B cell (primary cell): ENCODE measurements at regions not wholly inside any gene's neighbourhood (a gene's known extent, or its start where the extent isn't known, plus 50 kb on each side); places are given as distances from the start of the nearest gene placed in this dataset.

Experiments
- ATAC-seq: fragments of 200-7000 bp; cut with Tn5 transposase; one replicate; pipeline ENCODE4 v1.10.0; 2021; ENCODE audit warnings: low read depth, mild to moderate bottlenecking, moderate number of reproducible peaks, moderate library complexity
- CTCF ChIA-PET: fragments of 350-600 bp; sonication (Branson Sonifier 250); formaldehyde crosslinking; loops from one replicate; lab custom pipeline; 2021; ENCODE audit warnings: antibody characterized with exemption, inconsistent platforms; lab: Charles Lee
- POLR2A ChIA-PET: fragments of 350-600 bp; sonication (Branson Sonifier 250); formaldehyde crosslinking; loops from one replicate; lab custom pipeline; 2021; ENCODE audit warnings: antibody characterized with exemption; lab: Charles Lee
- DNase-seq: peaks from one replicate; pipeline ENCODE4 v3.0.0; 2013
- H2AFZ ChIP-seq: 2 replicates; pipeline ENCODE4 v1.6.1; 2012; ENCODE audit warnings: mild to moderate bottlenecking, low read depth, low read length; ENCODE audit not compliant: insufficient read depth, poor library complexity, severe bottlenecking
- H3K27ac ChIP-seq, 2 donors: 1 replicate in 1 of 2; 2 replicates in 1 of 2; pipeline ENCODE4 v1.5.1; 2012 to 2013; ENCODE audit warnings: low read length in 2 of 2, mild to moderate bottlenecking in 2 of 2, moderate library complexity in 1 of 2
- H3K27me3 ChIP-seq, 4 experiments: fragments of 200-600 bp in 1 of 4; sonication (generic) in 1 of 4; replicated peaks in 1 of 4; 1 replicate in 2 of 4; 2 replicates in 2 of 4; pipeline versions ENCODE4 v1.6.1 to v1.7.0; 2013 to 2016; ENCODE audit warnings: low read length in 3 of 4, mild to moderate bottlenecking in 2 of 4, mixed read lengths in 1 of 4, moderate library complexity in 1 of 4; ENCODE audit not compliant: insufficient read depth in 4 of 4, control insufficient read depth in 3 of 4; ENCODE audit errors: control extremely low read depth in 1 of 4
- H3K36me3 ChIP-seq, 2 experiments: replicated peaks in 1 of 2; 1 replicate in 1 of 2; 2 replicates in 1 of 2; pipeline versions ENCODE4 v1.6.1 to v1.7.1; 2013; ENCODE audit warnings: low read length in 1 of 2; ENCODE audit not compliant: insufficient read depth in 2 of 2, control insufficient read depth in 1 of 2; ENCODE audit errors: control extremely low read depth in 1 of 2, extremely low read depth in 1 of 2
- H3K4me1 ChIP-seq, 2 donors: fragments of 200-600 bp in 1 of 2; sonication (generic) in 1 of 2; 1 replicate in 1 of 2; 2 replicates in 1 of 2; pipeline versions ENCODE4 v1.5.1 to v1.6.1; 2013 to 2017; ENCODE audit warnings: low read length in 2 of 2; ENCODE audit not compliant: control insufficient read depth in 2 of 2, insufficient read depth in 2 of 2
- H3K4me2 ChIP-seq: replicated peaks from 2 replicates; pipeline ENCODE3; 2012; ENCODE audit warnings: mild to moderate bottlenecking, low read depth, low read length; ENCODE audit not compliant: poor library complexity, severe bottlenecking
- H3K4me3 ChIP-seq, 5 experiments: fragments of 200-600 bp in 1 of 5; sonication (generic) in 1 of 5; 1 replicate in 3 of 5; 2 replicates in 2 of 5; pipeline versions ENCODE4 v1.5.1 to v1.7.0; 2011 to 2016; ENCODE audit warnings: low read length in 4 of 5, mild to moderate bottlenecking in 4 of 5, low read depth in 2 of 5, control low read depth in 1 of 5, moderate library complexity in 1 of 5; ENCODE audit not compliant: insufficient read depth in 1 of 5; ENCODE audit errors: control extremely low read depth in 1 of 5, extremely low read depth in 1 of 5
- H3K79me2 ChIP-seq: fragments of 200-600 bp; sonication (generic); one replicate; pipeline ENCODE4 v1.6.0; 2016; ENCODE audit warnings: low read length; ENCODE audit not compliant: control insufficient read depth, insufficient read depth
- H3K9ac ChIP-seq: fragments of 200-600 bp; sonication (generic); 2 replicates; pipeline ENCODE4 v1.6.1; 2017; ENCODE audit warnings: mild to moderate bottlenecking, low read length, moderate library complexity
- H3K9me3 ChIP-seq, 3 donors: one replicate each; pipeline versions ENCODE4 v1.6.1 to v1.7.1; 2013; ENCODE audit warnings: low read length in 2 of 3; ENCODE audit not compliant: control insufficient read depth in 2 of 3, insufficient read depth in 1 of 3; ENCODE audit errors: control extremely low read depth in 1 of 3
- H4K20me1 ChIP-seq: 2 replicates; pipeline ENCODE4 v1.6.0; 2012; ENCODE audit warnings: mild to moderate bottlenecking, low read length; ENCODE audit not compliant: insufficient read depth, control insufficient read depth, poor library complexity, severe bottlenecking
- H3K27ac Mint-ChIP-seq: one replicate; pipeline ENCODE4 v1.8.0; 2021; ENCODE audit warnings: mixed read lengths
- H3K27me3 Mint-ChIP-seq: one replicate; pipeline ENCODE4 v1.8.0; 2021; ENCODE audit warnings: mixed read lengths
- H3K4me1 Mint-ChIP-seq: one replicate; pipeline ENCODE4 v1.8.0; 2021; ENCODE audit warnings: mixed read lengths
- H3K4me3 Mint-ChIP-seq: one replicate; pipeline ENCODE4 v1.8.0; 2021; ENCODE audit warnings: mixed read lengths
- H3K9me3 Mint-ChIP-seq: one replicate; pipeline ENCODE4 v1.8.0; 2022; ENCODE audit warnings: mixed read lengths; ENCODE audit not compliant: insufficient read depth
- CTCF ChIP-seq: fragments of 200-600 bp; IDR thresholded peaks from one replicate; pipeline ENCODE4 v1.8.0; 2022; ENCODE audit warnings: antibody characterized with exemption, mild to moderate bottlenecking
- EZH2 ChIP-seq: IDR thresholded peaks from 2 replicates; pipeline ENCODE4 v1.6.1; 2012; ENCODE audit warnings: borderline replicate concordance, low read depth, mild to moderate bottlenecking, moderate library complexity, low read length; ENCODE audit not compliant: insufficient read depth, poor library complexity, severe bottlenecking
- WGBS: methylation state at CpG from one replicate; pipeline ENCODE4 v1.1.5; 2013; ENCODE audit warnings: missing lambda C conversion rate; ENCODE audit not compliant: insufficient coverage; 5-methylcytosine and 5-hydroxymethylcytosine counted together
- intact Hi-C: fragments of 100-400 bp; cut with micrococcal nuclease; formaldehyde crosslinking; loops from one replicate; pipeline ENCODE4 v1.10.0; 2022

GRCh38 chr3:66110840-66111239 lies 72.1 kb upstream of the MAGI1 start:
- Histone ChIP-seq H3K4me2 (no peak overlapping the region), H3K79me2 (no peaks in the 10 kb centered on the region), H3K4me1 (no peaks in the 10 kb centered on the region), H3K9ac (no peak overlapping the region), H4K20me1 (no peaks in the 10 kb centered on the region), H3K27me3 (no peaks in the 10 kb centered on the region), H2AFZ (no peak overlapping the region), H3K4me3 (no peak overlapping the region), H3K36me3 (no peaks in the 10 kb centered on the region), H3K9me3 (no peaks in the 10 kb centered on the region), H3K27ac (no peak overlapping the region)
- Mint-ChIP-seq H3K27me3 (peaks cover 6% of the 10 kb centered on the region), H3K27ac (no peak overlapping the region), H3K9me3 (no peaks in the 10 kb centered on the region), H3K4me1 (no peaks in the 10 kb centered on the region), H3K4me3 (no peak overlapping the region)
- POLR2A ChIA-PET, result no interaction called here
- DNase-seq (no peak), ATAC-seq (no peak)
- intact Hi-C loops, result no loop called here
- TF ChIP-seq CTCF (no peak), EZH2 (no peak)
- WGBS, result 59% methylated on average over 5 of the region's 6 CpGs
- CTCF ChIA-PET, result no interaction called here

- Mint-ChIP-seq H3K27ac (no peak overlapping the region), H3K27me3 (peaks cover 6% of the 10 kb centered on the region), H3K4me1 (no peaks in the 10 kb centered on the region), H3K4me3 (no peak overlapping the region), H3K9me3 (no peaks in the 10 kb centered on the region)
- Histone ChIP-seq H3K4me3 (no peak overlapping the region), H3K79me2 (no peaks in the 10 kb centered on the region), H3K36me3 (no peaks in the 10 kb centered on the region), H3K27ac (no peak overlapping the region), H3K27me3 (no peaks in the 10 kb centered on the region), H4K20me1 (no peaks in the 10 kb centered on the region), H3K9me3 (no peaks in the 10 kb centered on the region), H3K9ac (no peak overlapping the region), H3K4me2 (no peak overlapping the region), H2AFZ (no peak overlapping the region), H3K4me1 (no peaks in the 10 kb centered on the region)
- ATAC-seq, result no peak
- no peak for DNase-seq
- 90% methylated on average over 4 of the region's 4 CpGs for WGBS
- no peak for TF ChIP-seq EZH2
- no peak for TF ChIP-seq CTCF
- CTCF ChIA-PET, result no interaction called here
- intact Hi-C loops, result no loop called here
- POLR2A ChIA-PET, result no interaction called here
Observed at GRCh38 chr3:66107855-66108254, 69.1 kb upstream of the MAGI1 start.
